ENCODE measurements at regions not wholly inside any gene's neighbourhood (a gene's known extent, or its start where the extent isn't known, plus 50 kb on each side); places are given as distances from the start of the nearest gene placed in this dataset.

GRCh38 chr2:47676261-47676926, 105.6 kb upstream of the KCNK12 start:
- TF ChIP-seq CTCF (IDR thresholded peaks at IDR 0.05; ENCODE audit: low read depth, low read length, poor library complexity, severe bottlenecking) (no peak), EZH2phosphoT487 (IDR thresholded peaks at IDR 0.05; ENCODE audit: borderline replicate concordance, low read length) (no peak)
